Neural crest cell (in vitro differentiated cells): ENCODE measurements at regions not wholly inside any gene's neighbourhood (a gene's known extent, or its start where the extent isn't known, plus 50 kb on each side); places are given as distances from the start of the nearest gene placed in this dataset.

Experiments
- DNase-seq: peaks from one replicate; pipeline ENCODE4 v3.0.0; 2021; ENCODE audit warnings: low read depth, mixed read lengths, low spot score
- H3K27ac Mint-ChIP-seq: one replicate; pipeline ENCODE4 v1.8.0; 2021; ENCODE audit warnings: mild to moderate bottlenecking, mixed read lengths; ENCODE audit not compliant: unreplicated experiment
- H3K27me3 Mint-ChIP-seq: 2 replicates; pipeline ENCODE4 v1.8.0; 2021; ENCODE audit warnings: low read depth, mild to moderate bottlenecking, mixed read lengths
- H3K36me3 Mint-ChIP-seq: 2 replicates; pipeline ENCODE4 v1.8.0; 2021; ENCODE audit warnings: low read depth, mild to moderate bottlenecking, mixed read lengths
- H3K4me1 Mint-ChIP-seq: 2 replicates; pipeline ENCODE4 v1.8.0; 2021; ENCODE audit warnings: mixed read lengths
- H3K4me3 Mint-ChIP-seq: one replicate; pipeline ENCODE4 v1.8.0; 2021; ENCODE audit warnings: mild to moderate bottlenecking, mixed read lengths
- H3K9me3 Mint-ChIP-seq: 2 replicates; pipeline ENCODE4 v1.8.0; 2021; ENCODE audit warnings: mixed read lengths
- TF ChIP-seq, protein P1 (sequence below): fragments of 200-600 bp; sonication (generic); conservative IDR thresholded peaks from 2 replicates; pipeline ENCODE4 v1.5.0; 2021; ENCODE audit warnings: antibody characterized with exemption, mild to moderate bottlenecking

GRCh38 chr6:163897030-163897429 is 482.5 kb downstream of the QKI start:
- H3K4me1 Mint-ChIP-seq: peaks cover 22% of the 10 kb centered on the region
- no peak overlapping the region for H3K4me3 Mint-ChIP-seq
- H3K27ac Mint-ChIP-seq: no peak overlapping the region
- H3K27me3 Mint-ChIP-seq: no peaks in the 10 kb centered on the region
- TF ChIP-seq, protein P1, sequence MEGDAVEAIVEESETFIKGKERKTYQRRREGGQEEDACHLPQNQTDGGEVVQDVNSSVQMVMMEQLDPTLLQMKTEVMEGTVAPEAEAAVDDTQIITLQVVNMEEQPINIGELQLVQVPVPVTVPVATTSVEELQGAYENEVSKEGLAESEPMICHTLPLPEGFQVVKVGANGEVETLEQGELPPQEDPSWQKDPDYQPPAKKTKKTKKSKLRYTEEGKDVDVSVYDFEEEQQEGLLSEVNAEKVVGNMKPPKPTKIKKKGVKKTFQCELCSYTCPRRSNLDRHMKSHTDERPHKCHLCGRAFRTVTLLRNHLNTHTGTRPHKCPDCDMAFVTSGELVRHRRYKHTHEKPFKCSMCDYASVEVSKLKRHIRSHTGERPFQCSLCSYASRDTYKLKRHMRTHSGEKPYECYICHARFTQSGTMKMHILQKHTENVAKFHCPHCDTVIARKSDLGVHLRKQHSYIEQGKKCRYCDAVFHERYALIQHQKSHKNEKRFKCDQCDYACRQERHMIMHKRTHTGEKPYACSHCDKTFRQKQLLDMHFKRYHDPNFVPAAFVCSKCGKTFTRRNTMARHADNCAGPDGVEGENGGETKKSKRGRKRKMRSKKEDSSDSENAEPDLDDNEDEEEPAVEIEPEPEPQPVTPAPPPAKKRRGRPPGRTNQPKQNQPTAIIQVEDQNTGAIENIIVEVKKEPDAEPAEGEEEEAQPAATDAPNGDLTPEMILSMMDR: no peak
- DNase-seq: no peak
- peaks cover 3% of the 10 kb centered on the region for H3K9me3 Mint-ChIP-seq
- peaks cover 3% of the 10 kb centered on the region for H3K36me3 Mint-ChIP-seq

DNA sequence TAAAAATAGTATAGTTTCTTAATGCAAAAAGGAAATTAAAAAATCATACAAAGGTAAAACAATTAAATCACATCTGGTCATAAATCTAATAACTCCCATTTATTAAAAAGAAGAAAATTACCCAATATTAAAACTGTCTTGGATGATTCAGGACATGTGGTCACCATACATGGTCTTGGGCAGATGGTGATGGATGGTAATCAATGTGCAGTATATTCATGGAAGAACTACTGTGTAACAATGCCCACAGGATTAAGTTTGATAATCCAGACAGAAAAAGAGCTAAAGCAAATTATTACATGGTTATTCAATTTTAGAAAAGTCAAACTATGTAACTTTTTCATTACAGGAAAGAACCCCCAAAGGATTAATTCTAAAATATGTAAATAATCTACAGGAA is 480.6 kb downstream of the QKI start:
- Mint-ChIP-seq H3K27me3 (no peaks in the 10 kb centered on the region), H3K27ac (no peak overlapping the region), H3K36me3 (no peaks in the 10 kb centered on the region), H3K4me3 (no peak overlapping the region), H3K4me1 (peaks cover 13% of the 10 kb centered on the region), H3K9me3 (peaks cover 3% of the 10 kb centered on the region)
- DNase-seq: no peak
- TF ChIP-seq, protein P1: no peak

DNA sequence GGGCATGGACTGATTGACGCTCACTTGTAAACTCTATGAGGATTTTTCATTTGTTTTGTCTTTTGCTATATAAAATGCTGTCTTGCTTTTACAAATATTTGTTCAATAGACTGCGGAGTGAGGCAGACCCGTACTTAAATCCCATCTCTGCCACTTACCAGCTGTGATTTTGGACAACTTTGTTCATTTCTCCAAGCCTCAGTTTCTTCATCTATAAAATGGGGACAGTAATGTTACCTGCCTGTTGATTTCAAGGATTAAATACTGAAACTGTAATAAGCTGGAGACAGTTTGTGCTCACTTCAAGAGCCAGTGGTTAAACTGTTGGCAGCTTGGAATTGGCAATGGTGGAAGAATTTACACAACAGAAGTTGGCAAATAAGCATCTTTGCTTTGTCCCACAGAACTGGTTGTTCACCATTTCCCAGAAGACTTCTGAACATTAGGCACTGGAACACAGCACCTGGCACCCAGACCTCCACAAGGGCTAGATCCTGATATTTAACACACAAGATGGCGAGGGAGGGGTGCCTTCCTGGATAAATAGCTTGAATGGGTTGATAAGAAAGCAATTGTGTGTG is 479.2 kb downstream of the QKI start:
- Mint-ChIP-seq H3K27ac (no peak overlapping the region), H3K9me3 (peaks cover 3% of the 10 kb centered on the region), H3K4me1 (peaks cover 12% of the 10 kb centered on the region), H3K36me3 (no peaks in the 10 kb centered on the region), H3K4me3 (no peak overlapping the region), H3K27me3 (no peaks in the 10 kb centered on the region)
- DNase-seq: no peak
- TF ChIP-seq, protein P1: no peak

GRCh38 chr6:163892824-163893561 is 478.5 kb downstream of the QKI start:
- Mint-ChIP-seq H3K27me3 (no peaks in the 10 kb centered on the region), H3K4me3 (no peak overlapping the region), H3K27ac (no peak overlapping the region), H3K36me3 (peaks cover 3% of the 10 kb centered on the region), H3K4me1 (peaks cover 12% of the 10 kb centered on the region), H3K9me3 (peaks cover 6% of the 10 kb centered on the region)
- TF ChIP-seq, protein P1: no peak
- no peak for DNase-seq

DNA sequence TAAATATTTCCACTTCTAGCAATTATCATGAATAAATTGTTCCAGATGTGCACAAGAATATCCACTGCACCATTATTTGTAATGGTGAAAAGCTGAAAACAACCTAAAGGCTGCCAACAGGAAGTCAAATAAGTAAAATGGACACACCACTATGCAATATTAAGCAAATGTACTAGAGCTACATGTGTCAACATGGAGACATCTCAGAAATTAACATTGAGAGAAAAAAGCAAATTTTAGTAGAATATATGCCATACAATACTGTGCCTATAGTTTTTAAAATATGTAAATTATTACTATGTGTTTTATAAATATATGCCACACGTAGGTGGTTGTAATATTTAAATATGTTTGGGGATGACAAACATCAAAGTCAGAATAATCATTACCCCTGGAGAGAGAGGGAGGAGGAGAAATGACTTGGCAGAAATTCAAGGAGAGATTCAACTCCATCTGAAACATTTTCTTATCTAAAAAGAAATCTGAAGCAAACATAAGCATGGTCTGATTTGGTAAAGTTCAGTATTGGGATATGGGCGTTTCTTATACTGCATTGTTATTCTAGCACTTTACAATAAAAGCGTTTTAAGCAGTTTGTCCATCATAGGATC is 475.5 kb downstream of the QKI start:
- H3K27me3 Mint-ChIP-seq: no peaks in the 10 kb centered on the region
- no peak for DNase-seq
- H3K4me3 Mint-ChIP-seq: no peak overlapping the region
- TF ChIP-seq, protein P1: no peak
- peaks cover 14% of the 10 kb centered on the region for H3K36me3 Mint-ChIP-seq
- peaks cover 10% of the 10 kb centered on the region for H3K9me3 Mint-ChIP-seq
- no peak overlapping the region for H3K27ac Mint-ChIP-seq
- H3K4me1 Mint-ChIP-seq: peaks cover 3% of the 10 kb centered on the region
